ENCODE measurements at regions not wholly inside any gene's neighbourhood (a gene's known extent, or its start where the extent isn't known, plus 50 kb on each side); places are given as distances from the start of the nearest gene placed in this dataset.

DNA sequence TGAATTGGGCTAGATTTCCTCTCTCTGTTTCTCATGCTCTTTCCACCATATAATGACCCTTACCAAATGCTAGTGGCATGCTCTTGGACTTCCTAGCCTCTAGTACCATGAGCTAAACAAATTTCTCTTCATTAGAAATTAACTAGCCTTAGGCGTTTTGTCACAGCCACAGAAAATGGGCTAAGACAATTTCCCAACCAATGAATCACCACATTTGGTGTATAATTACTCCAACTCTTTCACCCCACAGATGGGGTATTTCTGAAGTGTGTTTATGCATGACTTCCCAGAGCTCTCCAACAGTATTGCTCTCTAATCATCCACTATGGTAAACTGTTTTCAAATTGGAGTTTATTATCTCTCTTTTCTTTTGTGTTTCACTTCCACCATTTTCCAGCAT lies 1041.1 kb upstream of the COX7C start:
- TF ChIP-seq, protein P1, sequence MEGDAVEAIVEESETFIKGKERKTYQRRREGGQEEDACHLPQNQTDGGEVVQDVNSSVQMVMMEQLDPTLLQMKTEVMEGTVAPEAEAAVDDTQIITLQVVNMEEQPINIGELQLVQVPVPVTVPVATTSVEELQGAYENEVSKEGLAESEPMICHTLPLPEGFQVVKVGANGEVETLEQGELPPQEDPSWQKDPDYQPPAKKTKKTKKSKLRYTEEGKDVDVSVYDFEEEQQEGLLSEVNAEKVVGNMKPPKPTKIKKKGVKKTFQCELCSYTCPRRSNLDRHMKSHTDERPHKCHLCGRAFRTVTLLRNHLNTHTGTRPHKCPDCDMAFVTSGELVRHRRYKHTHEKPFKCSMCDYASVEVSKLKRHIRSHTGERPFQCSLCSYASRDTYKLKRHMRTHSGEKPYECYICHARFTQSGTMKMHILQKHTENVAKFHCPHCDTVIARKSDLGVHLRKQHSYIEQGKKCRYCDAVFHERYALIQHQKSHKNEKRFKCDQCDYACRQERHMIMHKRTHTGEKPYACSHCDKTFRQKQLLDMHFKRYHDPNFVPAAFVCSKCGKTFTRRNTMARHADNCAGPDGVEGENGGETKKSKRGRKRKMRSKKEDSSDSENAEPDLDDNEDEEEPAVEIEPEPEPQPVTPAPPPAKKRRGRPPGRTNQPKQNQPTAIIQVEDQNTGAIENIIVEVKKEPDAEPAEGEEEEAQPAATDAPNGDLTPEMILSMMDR (IDR thresholded peaks at IDR 0.05): no peak
- no peak for TF ChIP-seq EZH2phosphoT487 (IDR thresholded peaks at IDR 0.05)
- TF ChIP-seq EZH2 (IDR thresholded peaks at IDR 0.05): no peak

Measured in neural progenitor cell (in vitro differentiated cells).